SK-N-DZ (cell line): ENCODE measurements at regions not wholly inside any gene's neighbourhood (a gene's known extent, or its start where the extent isn't known, plus 50 kb on each side); places are given as distances from the start of the nearest gene placed in this dataset.
A peak's percentile ranks its signal among the peaks of the same experiment; 100 is the strongest.

Source experiments
- DNase-seq: peaks from one replicate; pipeline ENCODE4 v3.0.0-alpha.2; 2015; ENCODE audit warnings: low spot score

DNA sequence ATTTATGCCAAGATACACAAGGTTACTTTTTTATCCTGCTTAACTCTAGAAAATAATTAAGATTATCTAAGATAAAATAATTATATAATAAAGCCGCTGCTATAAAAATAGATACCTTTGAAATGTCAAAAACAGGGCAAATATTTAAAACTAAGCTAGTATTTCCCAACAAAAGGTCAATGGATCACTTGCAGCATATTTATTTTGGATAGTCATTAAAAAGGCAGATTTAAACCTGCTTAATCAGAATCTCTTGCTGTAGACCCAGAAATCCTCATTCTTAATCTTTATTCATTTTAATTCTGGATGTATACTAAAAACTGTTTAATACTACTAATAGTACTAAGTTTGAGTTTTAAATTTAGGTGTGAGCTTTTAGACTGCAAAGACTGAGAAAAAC is 139.0 kb upstream of the CWC22 start:
- no peak for DNase-seq

- no peak for DNase-seq
Observed at GRCh38 chr2:180145163-180145562, 138.1 kb upstream of the CWC22 start.

- no peak for DNase-seq
Observed at GRCh38 chr2:180144338-180144813, 137.3 kb upstream of the CWC22 start.

GRCh38 chr2:180143633-180144337 is 136.7 kb upstream of the CWC22 start:
- DNase-seq = no peak

DNA sequence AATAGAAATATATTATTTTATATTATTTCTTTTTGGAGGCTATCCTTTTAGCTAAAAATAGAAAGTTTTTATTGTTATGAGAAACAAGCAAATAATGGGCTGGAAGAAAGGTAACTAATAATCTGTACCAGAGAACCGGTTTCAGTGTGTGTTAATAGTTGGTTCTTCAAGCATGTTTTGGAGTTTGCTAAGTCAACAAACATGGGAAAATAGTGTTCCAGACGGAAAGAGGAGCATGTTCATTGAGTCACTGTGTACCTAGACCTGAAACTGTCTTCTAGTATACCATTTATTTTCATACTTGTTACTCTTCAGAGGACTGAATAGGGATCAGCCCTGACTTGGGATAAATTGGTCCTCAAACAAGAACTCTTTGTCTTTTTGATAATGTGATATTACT is 134.5 kb upstream of the CWC22 start:
- no peak for DNase-seq

GRCh38 chr2:180133736-180134135 is 126.6 kb upstream of the CWC22 start:
- no peak for DNase-seq

GRCh38 chr2:180130403-180130802 is 123.3 kb upstream of the CWC22 start:
- DNase-seq = no peak

GRCh38 chr2:180128861-180129260 is 121.8 kb upstream of the CWC22 start:
- no peak for DNase-seq

DNA sequence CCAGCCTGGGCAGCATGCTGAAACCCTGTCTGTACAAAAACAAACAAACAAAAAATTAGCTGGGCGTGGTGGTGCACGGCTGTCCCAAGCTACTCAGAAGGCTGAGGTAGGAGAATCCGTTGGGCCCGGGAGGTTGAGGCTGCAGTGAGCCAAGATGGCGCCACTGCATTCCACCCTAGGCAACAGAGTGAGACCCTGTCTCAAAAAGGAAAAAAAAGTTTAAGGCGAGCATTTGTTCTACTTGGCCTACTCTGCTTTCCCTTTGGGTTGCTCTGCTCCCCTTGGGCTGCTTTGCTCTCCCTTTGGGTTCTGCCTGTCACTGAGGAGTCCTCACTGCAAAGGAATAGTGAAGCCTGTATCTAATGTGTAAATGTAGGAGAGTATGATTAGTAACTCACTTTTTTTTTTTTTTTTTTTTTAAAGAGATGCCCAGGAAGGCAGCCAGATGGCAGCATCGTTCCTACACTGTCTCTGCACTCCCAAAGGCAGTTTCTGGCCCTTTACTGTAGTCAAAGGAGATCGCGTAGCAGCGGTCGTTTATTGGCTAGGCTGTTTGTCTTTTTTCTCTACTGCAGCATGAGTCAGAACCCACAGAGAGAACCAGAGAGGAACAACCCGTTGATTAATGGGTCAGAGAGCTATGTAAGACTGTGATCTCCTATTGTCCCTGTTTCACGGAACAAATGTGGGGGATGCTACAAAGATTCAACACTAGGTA is 118.3 kb upstream of the CWC22 start:
- DNase-seq = peak; percentile 89

DNA sequence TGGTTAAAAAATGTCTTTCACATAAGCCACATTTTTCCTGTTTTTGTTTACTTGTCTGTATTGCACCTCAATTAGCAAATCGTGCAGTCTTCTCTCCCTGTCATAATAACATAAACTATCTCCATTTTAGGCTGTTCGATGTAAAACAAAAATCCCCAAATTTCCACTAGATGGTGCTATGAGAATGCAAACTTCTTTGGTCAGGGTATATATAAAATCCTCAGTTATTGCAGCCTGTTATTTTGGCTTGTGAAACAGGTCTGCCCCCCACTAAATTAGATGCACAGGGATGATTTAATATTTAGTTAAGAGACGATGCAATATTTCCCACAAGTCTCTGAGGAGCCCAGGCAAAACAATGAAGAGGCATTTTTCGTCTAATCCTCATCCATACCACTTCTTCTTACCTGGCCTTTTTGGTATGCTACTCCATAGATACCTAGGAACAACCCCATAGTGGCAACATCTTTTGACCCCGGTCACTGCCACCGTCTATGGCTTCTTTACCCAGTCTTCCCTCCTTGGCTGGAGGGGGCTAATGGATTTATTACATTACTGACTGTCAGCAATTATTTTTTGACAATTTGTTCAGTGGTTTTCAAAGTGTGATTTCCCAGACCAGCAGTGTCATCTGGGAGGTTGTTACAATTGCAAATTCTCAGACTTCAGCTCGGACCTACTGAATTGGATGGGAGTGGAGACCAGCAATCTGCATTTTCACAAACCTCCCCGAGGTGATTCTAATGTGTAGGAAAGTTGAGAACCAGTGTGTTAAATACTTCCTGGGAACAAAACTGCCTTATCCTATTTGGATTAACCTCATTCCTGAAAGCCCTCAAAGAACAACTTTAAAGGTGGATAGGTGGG is 117.4 kb upstream of the CWC22 start:
- peak; percentile 71 for DNase-seq

- DNase-seq = no peak
Observed at GRCh38 chr2:180122874-180123273, 115.8 kb upstream of the CWC22 start.

DNA sequence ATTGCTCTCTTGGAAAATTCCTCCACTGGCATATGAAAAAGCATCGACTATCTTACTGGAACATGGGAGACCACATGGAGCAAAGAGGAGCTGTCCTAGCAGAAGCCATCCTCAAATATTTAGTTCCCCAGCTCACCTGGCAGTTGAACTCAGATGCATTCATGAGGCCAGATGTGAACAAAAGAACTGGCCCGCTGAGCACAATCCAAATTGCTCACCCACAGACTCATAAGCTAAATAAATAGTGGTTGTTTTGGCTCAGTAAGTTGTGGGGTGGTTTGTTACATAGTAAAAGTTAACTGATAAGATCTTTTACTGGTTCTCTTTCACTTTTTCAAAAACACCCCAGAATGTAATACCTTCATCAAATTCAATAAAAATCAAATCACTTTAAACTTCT is 108.6 kb upstream of the CWC22 start:
- no peak for DNase-seq

DNA sequence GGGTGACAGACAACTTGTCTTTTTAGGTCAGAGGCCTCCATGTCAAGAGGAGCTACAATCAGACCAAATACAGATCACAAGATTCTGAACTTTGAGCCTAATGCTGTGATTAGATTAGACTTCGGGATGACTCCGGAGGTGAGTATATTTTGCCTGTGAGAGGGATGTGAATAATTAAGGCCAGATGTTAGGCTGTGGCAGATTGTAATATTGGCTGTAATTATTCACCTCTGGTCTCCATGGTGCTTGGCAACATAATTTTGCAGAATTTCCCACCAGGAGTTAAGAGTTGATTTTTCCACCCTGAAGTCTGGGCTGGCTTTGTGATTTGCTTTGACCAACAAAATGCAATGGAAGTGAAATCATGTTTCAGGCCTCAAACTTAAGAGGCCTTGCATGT is 108.2 kb upstream of the CWC22 start:
- no peak for DNase-seq

DNA sequence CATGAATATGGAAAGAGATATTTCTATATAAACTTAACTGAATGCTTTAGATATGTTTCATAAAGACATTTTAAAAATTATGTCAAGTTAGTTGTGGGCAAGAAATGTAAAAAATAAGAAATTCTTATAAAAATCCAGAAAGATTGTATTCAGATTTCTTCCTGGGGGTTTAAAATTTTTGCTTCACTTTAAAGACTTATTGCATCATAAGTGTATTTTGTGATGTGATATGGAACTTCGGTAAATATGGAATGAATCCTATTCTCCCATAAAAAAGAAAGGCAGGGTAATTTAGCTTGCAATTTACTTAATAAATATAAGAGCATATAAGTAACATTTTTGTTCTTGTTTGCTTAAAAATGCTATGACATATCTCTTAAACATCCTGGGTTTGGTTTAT is 104.8 kb upstream of the CWC22 start:
- DNase-seq = no peak

- DNase-seq = no peak
Observed at GRCh38 chr2:180110469-180110868, 103.4 kb upstream of the CWC22 start.

DNA sequence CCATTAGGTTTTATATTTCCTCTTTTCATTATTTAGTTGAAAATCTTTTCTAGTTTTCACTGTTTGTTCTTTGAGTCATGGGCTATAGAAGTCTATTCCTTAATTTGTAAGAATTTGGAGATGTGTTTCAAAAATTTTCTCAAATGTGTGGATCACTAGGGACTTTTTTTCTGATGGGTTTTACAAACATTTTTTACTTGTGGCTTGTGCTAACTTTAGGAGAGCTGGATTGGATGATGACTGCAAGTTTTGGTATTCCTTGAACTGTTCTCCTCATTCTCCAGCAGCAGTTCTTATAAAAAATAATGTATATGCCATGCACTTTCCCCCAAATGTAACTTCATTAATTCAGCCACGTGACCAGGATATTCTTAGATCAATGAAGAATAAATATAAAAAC is 94.7 kb upstream of the CWC22 start:
- DNase-seq = no peak

GRCh38 chr2:180099308-180099707 is 92.2 kb upstream of the CWC22 start:
- no peak for DNase-seq

DNA sequence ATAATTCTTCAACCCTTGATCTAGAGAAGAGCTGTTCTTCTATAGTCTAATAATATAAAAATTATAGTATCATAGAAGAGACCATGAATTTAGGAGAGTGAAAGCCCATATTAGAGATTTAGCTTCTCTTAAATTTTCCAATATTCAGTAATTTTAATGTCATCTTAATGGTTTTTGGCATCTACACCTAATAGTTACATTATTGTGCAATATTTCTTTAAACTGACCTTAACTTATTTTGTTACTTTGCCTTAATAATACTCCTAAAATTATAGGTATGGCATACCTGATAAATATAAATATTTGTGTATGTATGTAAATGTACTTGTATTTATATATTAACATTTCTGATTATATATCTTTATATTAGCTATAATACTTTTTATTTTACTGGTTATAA is 78.0 kb upstream of the CWC22 start:
- no peak for DNase-seq

DNA sequence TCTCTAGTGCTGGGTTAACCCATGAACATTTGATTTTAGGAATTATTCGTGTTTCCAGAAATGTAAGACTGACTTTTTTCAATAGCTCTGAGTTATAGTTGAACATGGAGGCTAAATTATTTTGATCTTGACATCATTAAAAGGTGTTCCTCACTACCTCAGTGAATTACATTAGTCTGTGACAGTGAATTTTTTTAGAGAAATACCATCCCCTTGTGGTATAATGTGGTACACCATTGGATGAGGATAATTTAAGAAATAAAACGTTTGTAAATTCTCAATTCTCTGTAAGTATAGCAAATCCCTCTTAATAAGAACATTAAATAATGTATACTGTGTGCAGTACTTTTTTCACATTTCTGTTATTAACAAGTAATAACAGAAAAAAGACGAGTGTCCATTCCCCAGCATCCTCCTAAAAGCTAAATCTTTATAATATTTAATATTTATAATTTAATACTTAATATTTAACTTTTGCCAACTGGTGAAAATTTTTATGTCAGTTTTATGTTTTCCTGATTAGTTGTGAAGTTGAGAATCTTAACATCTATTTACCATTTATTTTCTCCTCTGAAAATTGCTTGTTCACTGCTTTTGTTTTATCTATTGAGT is 70.3 kb upstream of the CWC22 start:
- DNase-seq = no peak

DNA sequence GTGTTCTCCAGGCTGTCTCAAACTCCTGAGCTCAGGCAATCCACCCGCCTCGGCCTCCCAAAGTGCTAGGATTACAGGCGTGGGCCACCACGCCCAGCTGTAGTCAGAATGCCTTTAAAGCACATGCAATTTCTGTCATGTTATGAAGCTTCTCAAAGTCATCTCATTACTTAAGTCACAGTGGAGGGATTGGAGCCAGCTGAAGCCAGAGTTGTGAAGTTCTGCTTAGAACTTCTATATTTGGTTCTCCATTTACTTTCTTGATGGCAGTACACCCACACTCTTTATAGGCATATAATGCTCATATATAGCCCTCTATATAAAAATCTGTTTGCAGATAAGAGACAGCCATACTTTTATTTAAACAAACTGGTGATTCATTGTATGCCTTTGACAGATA is 68.8 kb upstream of the CWC22 start:
- no peak for DNase-seq

DNA sequence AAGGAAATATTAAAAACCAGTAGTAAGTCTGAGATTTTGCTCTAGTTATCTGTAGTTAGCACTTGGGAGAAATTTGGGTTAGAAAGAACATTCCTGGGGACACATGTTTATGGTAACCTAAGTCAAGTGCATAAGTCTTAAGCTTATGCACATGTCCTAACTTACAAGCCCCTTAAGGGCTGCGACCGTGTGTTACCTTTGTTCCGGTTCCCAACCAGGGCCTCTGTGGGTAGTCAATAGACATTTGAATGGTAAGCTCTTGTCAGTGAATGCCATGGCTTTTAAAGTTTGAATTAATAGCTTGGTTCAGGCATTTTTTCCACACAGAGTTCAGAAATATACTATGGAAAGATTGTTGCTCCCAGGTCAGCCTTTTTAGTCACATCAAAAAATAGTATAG is 64.7 kb upstream of the CWC22 start:
- DNase-seq = no peak
